Retinal pigment epithelial cell (primary cell): ENCODE measurements at regions not wholly inside any gene's neighbourhood (a gene's known extent, or its start where the extent isn't known, plus 50 kb on each side); places are given as distances from the start of the nearest gene placed in this dataset.

Experiments used
- DNase-seq: peaks from one replicate; pipeline ENCODE4 v3.0.0-alpha.2; 2010; ENCODE audit warnings: low read depth
- H3K4me3 ChIP-seq: 2 replicates; pipeline ENCODE4 v1.5.1; 2011; ENCODE audit warnings: mild to moderate bottlenecking, low read length, control low read depth, moderate library complexity
- TF ChIP-seq, protein P1 (sequence below): conservative IDR thresholded peaks from 2 replicates; pipeline ENCODE4 v1.5.1; 2011; ENCODE audit warnings: low read depth, low read length, control low read depth, inconsistent platforms

DNA sequence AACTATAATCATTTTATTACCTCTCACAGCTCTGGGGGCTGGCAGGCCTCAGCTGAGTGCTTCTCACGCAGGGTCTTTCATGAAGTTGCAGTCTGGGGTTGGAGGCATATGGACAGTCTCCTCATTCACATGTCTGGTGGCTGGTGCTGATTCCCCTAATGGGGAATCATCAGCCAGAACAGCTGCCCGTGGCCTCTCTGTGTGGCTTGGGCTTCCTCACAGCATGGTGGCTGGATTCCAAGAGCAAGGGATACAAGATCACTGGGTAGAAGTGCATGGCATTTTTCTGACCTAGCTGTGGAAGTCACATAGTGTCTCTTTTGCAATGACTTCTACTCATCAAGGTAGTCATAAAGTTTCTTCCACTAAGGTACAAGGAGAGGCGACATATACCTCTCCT lies 59.0 kb upstream of the LAPTM4A start:
- no peak for DNase-seq
- no peak overlapping the region for H3K4me3 ChIP-seq
- TF ChIP-seq, protein P1, sequence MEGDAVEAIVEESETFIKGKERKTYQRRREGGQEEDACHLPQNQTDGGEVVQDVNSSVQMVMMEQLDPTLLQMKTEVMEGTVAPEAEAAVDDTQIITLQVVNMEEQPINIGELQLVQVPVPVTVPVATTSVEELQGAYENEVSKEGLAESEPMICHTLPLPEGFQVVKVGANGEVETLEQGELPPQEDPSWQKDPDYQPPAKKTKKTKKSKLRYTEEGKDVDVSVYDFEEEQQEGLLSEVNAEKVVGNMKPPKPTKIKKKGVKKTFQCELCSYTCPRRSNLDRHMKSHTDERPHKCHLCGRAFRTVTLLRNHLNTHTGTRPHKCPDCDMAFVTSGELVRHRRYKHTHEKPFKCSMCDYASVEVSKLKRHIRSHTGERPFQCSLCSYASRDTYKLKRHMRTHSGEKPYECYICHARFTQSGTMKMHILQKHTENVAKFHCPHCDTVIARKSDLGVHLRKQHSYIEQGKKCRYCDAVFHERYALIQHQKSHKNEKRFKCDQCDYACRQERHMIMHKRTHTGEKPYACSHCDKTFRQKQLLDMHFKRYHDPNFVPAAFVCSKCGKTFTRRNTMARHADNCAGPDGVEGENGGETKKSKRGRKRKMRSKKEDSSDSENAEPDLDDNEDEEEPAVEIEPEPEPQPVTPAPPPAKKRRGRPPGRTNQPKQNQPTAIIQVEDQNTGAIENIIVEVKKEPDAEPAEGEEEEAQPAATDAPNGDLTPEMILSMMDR, result no peak

DNA sequence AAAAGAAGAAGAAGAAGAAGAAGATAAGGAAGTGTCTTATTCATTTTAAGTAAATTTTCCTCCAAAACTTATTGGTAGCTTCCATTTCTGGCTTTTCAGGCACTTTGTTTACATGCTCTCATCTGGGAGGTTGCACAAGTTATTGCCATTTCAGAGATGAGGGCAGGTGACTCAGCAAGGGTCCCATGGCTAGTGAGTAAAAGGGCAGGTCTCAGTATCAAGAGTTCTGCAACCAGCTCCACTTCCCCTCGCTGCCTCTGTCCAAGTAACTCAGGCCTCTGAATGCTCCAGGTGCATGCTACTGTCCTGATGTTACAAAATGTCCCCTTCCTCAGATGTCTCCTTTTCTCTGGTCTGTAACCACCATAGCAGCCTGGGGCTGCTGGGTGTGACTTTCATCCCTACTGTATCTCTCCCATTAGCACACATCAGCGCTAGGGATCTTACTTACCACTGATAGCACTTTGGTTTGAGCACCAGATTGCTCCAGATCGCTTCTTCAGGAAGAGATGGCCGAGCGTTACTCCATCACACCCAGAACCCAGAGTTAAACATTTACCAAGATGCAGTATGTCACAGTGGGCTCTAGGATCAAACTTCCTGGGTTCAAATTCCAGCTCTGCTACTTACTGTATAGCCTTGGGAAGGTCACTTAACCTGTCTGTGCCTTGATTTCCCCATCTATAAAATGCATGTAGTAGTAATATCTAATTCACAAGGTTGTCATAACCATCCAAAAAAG lies 57.4 kb upstream of the LAPTM4A start:
- no peak for DNase-seq
- TF ChIP-seq, protein P1, result no peak
- H3K4me3 ChIP-seq, result no peak overlapping the region

DNA sequence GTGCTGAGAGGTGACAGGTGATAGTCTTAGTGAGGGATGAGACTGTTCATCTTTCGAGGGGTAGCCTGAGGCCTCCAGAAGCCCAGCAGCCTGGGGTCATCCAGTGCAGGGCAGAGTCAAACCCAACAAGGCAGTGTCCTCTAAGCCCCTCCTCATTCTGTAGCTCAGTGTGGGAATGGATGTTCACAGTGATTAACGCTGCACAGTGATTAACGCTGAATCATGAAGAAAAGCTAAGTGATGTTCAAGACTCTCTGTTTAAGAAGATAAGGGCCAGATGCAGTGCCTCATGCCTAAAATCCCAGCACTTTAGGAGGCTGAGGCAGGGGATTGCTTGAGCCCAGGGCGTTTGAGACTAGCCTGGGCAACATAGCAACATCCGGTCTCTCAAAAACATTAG lies 56.3 kb upstream of the LAPTM4A start:
- TF ChIP-seq, protein P1, result no peak
- no peak for DNase-seq
- no peak overlapping the region for H3K4me3 ChIP-seq

DNA sequence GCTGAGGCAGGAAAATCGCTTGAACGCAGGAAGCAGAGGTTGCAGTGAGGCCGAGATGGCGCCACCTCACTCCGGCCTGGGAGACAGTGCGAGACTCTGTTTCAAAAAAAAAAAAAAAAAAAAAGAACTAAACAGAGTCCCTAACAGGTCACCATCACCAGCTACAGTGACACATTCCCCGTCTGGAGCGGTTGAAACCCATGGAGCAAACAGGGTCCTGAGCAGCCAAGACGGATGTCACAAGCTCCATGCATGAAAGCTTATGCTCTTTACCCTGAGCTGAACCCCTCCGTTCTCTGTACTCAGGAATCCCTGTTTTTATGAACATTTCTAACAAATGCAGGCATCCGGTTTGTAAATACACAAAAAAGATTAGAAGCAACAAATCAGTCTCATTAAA lies 55.9 kb upstream of the LAPTM4A start:
- no peak for DNase-seq

DNA sequence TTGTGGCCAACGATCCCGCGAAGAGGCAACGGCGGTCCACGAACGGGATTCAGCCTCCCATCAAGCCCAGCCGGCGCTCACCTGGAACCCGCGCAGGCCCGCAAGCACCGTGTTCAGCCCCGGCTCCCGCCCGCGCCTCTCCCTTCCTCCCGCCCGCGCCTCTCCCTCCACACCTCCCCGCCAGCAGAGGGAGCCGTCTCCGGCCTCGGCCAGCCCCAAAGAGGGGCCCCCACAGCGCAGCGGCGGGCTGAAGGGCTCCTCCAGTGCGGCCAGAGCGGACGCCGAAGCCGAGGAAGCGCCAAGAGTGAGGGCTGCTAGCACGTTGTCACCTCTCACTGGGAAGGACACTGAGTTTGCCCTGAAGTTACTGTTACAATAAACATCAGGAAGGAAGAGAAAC lies 55.3 kb upstream of the LAPTM4A start:
- H3K4me3 ChIP-seq, result peak overlapping the region; percentile 25
- TF ChIP-seq, protein P1, result peak; percentile 61
- no peak for DNase-seq

More for the DNA sequence above, 55.9 kb upstream of the LAPTM4A start:
- TF ChIP-seq, protein P1, result no peak
- H3K4me3 ChIP-seq, result no peak overlapping the region

DNA sequence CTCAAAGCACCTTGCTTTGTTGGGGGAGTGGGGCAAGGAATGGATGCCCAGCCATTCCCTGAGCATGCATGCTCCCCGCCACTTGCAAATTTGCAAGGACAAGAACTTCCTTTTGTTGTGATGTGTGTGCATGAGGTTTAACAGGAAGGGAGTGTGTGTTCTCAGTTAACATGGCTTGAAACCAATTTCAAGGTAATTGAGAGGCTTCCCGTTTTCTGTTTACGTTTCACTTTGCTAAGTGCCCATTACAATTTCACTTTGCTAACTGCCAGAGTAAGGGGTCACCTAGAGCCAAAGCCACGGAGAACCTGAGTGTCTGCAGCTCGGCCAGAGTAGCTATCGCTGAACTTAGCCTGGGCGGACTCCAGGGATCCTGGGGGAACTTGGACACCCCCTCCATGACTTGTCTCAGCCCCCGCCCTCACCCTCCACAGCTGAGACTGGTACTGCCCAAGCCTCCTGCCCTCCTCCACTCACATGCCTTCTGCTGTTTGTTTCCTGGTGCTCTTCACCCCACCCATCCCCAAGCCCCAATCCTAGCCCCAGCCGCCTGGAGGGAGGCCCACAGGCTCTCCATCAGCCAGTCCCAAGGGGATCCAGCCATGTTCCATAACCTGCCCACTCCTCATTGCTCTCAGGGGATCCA lies 53.6 kb upstream of the LAPTM4A start:
- H3K4me3 ChIP-seq, result no peak overlapping the region
- TF ChIP-seq, protein P1, result no peak
- no peak for DNase-seq

DNA sequence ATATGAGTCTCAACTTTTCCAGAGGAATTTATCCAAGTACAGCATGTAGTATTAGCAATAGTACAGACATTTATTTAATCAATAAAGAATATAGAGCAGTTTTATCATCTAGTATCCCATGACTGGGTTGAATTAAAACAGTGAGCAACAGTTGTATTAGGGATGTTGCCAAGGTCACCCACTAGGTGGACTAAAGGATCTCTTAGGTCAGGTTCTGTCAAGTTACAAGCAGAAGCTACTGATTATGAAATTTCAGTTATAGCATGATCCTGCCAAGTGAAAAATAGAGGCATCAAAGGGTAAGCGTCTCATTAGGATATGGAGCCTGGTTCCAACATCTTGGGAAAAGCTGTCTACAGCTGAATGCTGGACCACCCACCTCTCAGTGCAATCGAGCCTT lies 52.1 kb upstream of the LAPTM4A start:
- TF ChIP-seq, protein P1, result peak; percentile 31
- H3K4me3 ChIP-seq, result no peak overlapping the region
- DNase-seq, result no peak
